Cardiac muscle cell (in vitro differentiated cells and primary cell): ENCODE measurements at regions not wholly inside any gene's neighbourhood (a gene's known extent, or its start where the extent isn't known, plus 50 kb on each side); places are given as distances from the start of the nearest gene placed in this dataset.

Source experiments
- DNase-seq, 2 donors: peaks; one replicate each; pipeline versions ENCODE4 v3.0.0 to v3.0.0-alpha.2; 2010 to 2017; ENCODE audit warnings: low read depth in 1 of 2, low spot score in 1 of 2
- H3K27ac ChIP-seq: fragments of 200-600 bp; sonication (generic); 2 replicates; pipeline ENCODE4 v1.5.1; 2016
- H3K27me3 ChIP-seq: fragments of 200-600 bp; sonication (generic); 2 replicates; pipeline ENCODE4 v1.6.0; 2016; ENCODE audit warnings: control low read depth
- H3K36me3 ChIP-seq: fragments of 200-600 bp; sonication (generic); 2 replicates; pipeline ENCODE4 v1.5.1; 2016; ENCODE audit warnings: control low read depth
- H3K4me1 ChIP-seq: fragments of 200-600 bp; sonication (generic); 2 replicates; pipeline ENCODE4 v1.8.1; 2017; ENCODE audit warnings: low read depth, mild to moderate bottlenecking, mixed run types
- H3K4me3 ChIP-seq: fragments of 200-600 bp; sonication (generic); 2 replicates; pipeline ENCODE4 v1.5.1; 2016; ENCODE audit warnings: mild to moderate bottlenecking
- H3K9me3 ChIP-seq: fragments of 200-600 bp; sonication (generic); 2 replicates; pipeline ENCODE4 v1.5.1; 2017; ENCODE audit warnings: low read depth, mild to moderate bottlenecking, control low read depth
- TF ChIP-seq, protein P1 (sequence below): IDR thresholded peaks from 2 replicates; pipeline ENCODE4 v1.5.1; 2012; ENCODE audit warnings: low read depth, mild to moderate bottlenecking, low read length

DNA sequence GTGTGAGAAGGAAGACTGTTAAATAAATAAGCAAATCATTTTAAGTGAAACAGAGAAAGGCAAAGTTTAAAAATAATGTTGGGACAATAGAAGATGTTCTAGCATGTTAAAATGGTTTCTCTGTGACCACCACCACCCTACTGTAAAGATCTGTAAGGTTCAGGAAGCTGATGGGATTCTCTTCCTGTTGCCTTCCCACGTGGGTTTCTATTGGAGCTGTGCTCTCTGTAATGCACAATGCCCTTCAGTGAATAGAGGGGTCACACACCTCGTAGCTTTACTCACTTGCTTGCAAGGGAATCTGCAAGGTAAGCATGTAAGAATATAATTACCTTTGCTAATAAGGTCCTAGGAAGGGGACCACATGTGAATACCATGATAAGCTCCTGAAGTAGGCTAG, 170.5 kb downstream of the CASP12 start:
- DNase-seq = peak in 1 of 2 donors; percentile 4
- Histone ChIP-seq H3K9me3 (no peaks in the 10 kb centered on the region), H3K4me3 (no peak overlapping the region), H3K27me3 (no peaks in the 10 kb centered on the region), H3K36me3 (no peaks in the 10 kb centered on the region), H3K4me1 (no peaks in the 10 kb centered on the region), H3K27ac (no peak overlapping the region)
- TF ChIP-seq, protein P1, sequence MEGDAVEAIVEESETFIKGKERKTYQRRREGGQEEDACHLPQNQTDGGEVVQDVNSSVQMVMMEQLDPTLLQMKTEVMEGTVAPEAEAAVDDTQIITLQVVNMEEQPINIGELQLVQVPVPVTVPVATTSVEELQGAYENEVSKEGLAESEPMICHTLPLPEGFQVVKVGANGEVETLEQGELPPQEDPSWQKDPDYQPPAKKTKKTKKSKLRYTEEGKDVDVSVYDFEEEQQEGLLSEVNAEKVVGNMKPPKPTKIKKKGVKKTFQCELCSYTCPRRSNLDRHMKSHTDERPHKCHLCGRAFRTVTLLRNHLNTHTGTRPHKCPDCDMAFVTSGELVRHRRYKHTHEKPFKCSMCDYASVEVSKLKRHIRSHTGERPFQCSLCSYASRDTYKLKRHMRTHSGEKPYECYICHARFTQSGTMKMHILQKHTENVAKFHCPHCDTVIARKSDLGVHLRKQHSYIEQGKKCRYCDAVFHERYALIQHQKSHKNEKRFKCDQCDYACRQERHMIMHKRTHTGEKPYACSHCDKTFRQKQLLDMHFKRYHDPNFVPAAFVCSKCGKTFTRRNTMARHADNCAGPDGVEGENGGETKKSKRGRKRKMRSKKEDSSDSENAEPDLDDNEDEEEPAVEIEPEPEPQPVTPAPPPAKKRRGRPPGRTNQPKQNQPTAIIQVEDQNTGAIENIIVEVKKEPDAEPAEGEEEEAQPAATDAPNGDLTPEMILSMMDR = no peak

DNA sequence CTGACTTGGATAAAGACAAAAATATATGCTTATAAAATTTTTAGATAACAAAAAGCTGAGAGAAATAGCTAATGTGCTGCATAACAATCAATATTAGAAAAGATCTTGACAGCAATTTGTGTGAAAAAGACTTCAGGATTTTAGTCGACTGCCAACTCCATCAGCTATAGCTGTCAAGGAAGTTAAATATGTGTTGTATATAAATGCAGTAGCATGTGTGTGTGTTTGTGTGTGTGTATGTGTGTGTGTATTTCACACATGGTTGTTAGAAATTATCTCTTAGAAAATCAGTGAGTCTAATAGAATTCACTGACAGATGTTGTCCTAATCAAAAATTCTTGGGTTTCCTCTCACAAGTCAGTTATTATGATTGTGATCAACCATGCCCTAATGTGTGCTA, 171.2 kb downstream of the CASP12 start:
- Histone ChIP-seq H3K4me1 (no peaks in the 10 kb centered on the region), H3K27ac (no peak overlapping the region), H3K27me3 (no peaks in the 10 kb centered on the region), H3K36me3 (no peaks in the 10 kb centered on the region), H3K9me3 (no peaks in the 10 kb centered on the region), H3K4me3 (no peak overlapping the region)
- DNase-seq = no peak
- TF ChIP-seq, protein P1 = no peak

DNA sequence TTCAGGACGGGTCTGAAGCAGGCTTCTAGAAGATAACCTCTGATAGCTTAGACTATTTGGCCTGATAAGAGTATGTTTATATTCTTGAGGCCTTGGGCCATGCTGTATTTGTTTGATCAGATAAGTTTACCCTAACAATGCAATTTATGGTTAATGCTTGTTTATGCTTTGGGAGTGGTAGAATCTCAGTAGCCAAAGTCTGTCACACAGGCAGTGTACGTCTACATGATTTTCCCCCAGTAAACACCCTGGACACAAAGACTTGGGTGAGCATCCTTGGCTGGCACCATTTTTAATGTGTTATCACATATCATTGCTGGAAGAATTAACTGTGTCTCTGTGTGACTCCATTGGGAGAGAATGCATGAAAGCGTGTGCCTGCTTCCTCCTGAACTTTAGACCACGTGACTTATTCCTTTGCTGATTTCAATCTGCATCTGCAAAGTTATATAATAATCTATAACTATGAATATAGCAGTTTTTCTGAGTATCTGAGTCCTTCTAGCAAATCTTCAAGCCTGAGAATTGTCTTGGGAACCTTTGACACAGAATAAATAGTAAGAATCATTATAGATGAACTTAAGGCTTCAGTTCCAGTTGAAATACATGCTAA, 172.4 kb downstream of the CASP12 start:
- Histone ChIP-seq H3K4me1 (no peaks in the 10 kb centered on the region), H3K27ac (no peak overlapping the region), H3K27me3 (no peaks in the 10 kb centered on the region), H3K36me3 (no peaks in the 10 kb centered on the region), H3K9me3 (no peaks in the 10 kb centered on the region), H3K4me3 (no peak overlapping the region)
- no peak for DNase-seq
- TF ChIP-seq, protein P1 = no peak

DNA sequence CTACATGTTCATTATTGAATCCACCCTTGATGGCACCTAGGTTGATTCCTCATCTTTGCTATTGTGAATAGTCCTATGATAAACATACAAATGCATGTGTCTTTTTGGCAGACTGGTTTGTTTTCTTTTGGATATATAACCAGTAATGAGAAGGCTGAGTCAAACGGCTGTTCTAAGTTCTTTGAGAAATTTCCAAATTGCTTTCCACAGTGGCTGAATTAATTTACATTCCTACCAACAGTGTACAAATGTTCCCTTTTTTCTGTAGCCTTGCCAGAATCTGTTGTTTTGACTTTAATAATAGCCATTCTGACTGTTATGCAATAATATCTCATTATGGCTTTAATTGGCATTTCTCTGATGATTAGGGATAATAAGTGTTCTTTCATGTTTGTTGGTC, 184.9 kb downstream of the CASP12 start:
- Histone ChIP-seq H3K27me3 (no peaks in the 10 kb centered on the region), H3K4me1 (no peaks in the 10 kb centered on the region), H3K36me3 (no peaks in the 10 kb centered on the region), H3K27ac (no peak overlapping the region), H3K9me3 (no peaks in the 10 kb centered on the region), H3K4me3 (no peak overlapping the region)
- peak in 1 of 2 donors; percentile 12 for DNase-seq
- TF ChIP-seq, protein P1 = no peak

DNA sequence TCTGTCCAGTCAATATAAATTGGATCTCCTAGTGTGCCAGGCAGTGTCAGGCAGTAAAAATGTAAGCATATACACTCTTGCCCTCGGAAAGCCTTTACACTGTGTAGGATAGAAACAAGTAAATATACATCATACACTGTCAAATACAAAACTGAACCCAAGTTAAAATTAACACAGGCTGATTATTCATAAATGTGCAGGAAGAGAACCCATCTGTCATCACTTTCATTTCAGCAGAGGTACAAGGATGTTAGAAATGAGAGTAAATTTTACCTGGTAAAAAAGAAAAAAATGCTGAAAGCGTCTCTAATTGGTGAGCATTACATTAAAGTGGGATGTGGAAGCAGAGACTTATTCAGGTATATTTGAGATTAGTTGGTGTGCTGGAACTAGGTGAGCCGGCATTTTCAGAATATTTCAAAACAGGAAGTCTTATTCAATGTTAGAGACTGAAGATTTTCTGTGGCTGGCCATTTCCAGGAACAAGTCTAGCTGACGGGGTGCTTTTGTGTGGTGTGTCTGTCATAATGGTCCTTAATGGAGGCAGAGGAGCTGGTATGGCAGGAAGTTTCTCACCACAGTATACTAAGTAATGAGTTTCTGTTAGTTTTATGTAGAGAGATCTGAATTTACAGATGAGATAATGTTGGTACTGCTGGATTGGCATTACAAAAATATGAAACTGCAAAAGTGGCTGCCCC, 192.6 kb downstream of the CASP12 start:
- H3K36me3 ChIP-seq = no peaks in the 10 kb centered on the region
- peak in 1 of 2 donors; percentile 60 for DNase-seq
- no peaks in the 10 kb centered on the region for H3K9me3 ChIP-seq
- no peak overlapping the region for H3K27ac ChIP-seq
- H3K27me3 ChIP-seq = no peaks in the 10 kb centered on the region
- TF ChIP-seq, protein P1 = no peak
- H3K4me3 ChIP-seq = no peak overlapping the region
- H3K4me1 ChIP-seq = peaks cover 3% of the 10 kb centered on the region
